ENCODE measurements at regions not wholly inside any gene's neighbourhood (a gene's known extent, or its start where the extent isn't known, plus 50 kb on each side); places are given as distances from the start of the nearest gene placed in this dataset.
A peak's percentile ranks its signal among the peaks of the same experiment; 100 is the strongest.

GRCh38 chr2:37464067-37464466, 119.6 kb downstream of the QPCT start:
- no peak overlapping the region for H2BK120ac ChIP-seq (replicated peaks; ENCODE audit: low read depth, low read length)
- FAIRE-seq: no peak
- no peaks in the 10 kb centered on the region for H4K20me1 ChIP-seq (replicated peaks in 1 of 2; ENCODE audit: control insufficient read depth in 1 of 2, insufficient read depth in 2 of 2, low read length in 2 of 2)
- WGBS, 2 experiments (ENCODE audit: extremely low coverage in 1 of 2, insufficient coverage in 1 of 2, insufficient read length in 1 of 2, insufficient replicate concordance in 2 of 2, low coverage in 1 of 2, low lambda C conversion rate in 2 of 2, missing lambda C conversion rate in 1 of 2): 66% methylated on average over 2 of the region's 2 CpGs; no CpG with 5 or more reads in 1 of the 2 experiments
- H2BK20ac ChIP-seq (ENCODE audit: low read length): no peak overlapping the region
- H3K9me3 ChIP-seq (ENCODE audit: insufficient read depth in 2 of 2, low read depth in 1 of 2, low read length in 1 of 2): no peaks in the 10 kb centered on the region
- H3K23me2 ChIP-seq (ENCODE audit: low read depth, low read length): no peaks in the 10 kb centered on the region
- peak overlapping the region; percentile 4; the same call in 1 of the 2 replicates for H2AFZ ChIP-seq (ENCODE audit: low read length)
- H3K56ac ChIP-seq (replicated peaks; ENCODE audit: insufficient read length, low read depth, low read length): no peak overlapping the region
- no peaks in the 10 kb centered on the region for H3K4me1 ChIP-seq (replicated peaks in 1 of 4; ENCODE audit: control insufficient read depth in 3 of 4, insufficient read depth in 4 of 4, low read length in 3 of 4)
- no peak for DNase-seq (ENCODE audit: low read depth in 1 of 2, low spot score in 2 of 2)
- no peak overlapping the region for H4K8ac ChIP-seq (ENCODE audit: extremely low read depth, insufficient read depth, low read length)
- ChIA-PET CTCF (ENCODE audit: partially characterized antibody) (interaction anchor here (1.2 kb wide), 1 partner anchor 68 kb away, joined by 3 read pairs; no protein-coding TSS in a partner anchor), POLR2A (ENCODE audit: partially characterized antibody) (no interaction called here)
- no peak overlapping the region for H3K18ac ChIP-seq (ENCODE audit: extremely low read depth, low read length)
- no peaks in the 10 kb centered on the region for H3K36me3 ChIP-seq (ENCODE audit: control insufficient read depth in 2 of 4, insufficient read depth in 4 of 4, low read length in 3 of 4)
- H3K4ac ChIP-seq (replicated peaks; ENCODE audit: insufficient read length, low read depth, low read length): no peak overlapping the region
- no peak overlapping the region for H2BK12ac ChIP-seq (ENCODE audit: low read depth, low read length)
- H3K23ac ChIP-seq (ENCODE audit: insufficient read length): no peak overlapping the region
- no peaks in the 10 kb centered on the region for H3K79me2 ChIP-seq (ENCODE audit: control insufficient read depth in 1 of 2, insufficient read depth in 2 of 2, low read length in 2 of 2)
- H2BK5ac ChIP-seq (ENCODE audit: low read depth, low read length): no peak overlapping the region
- no peak overlapping the region for H3K9ac ChIP-seq (replicated peaks in 1 of 4; ENCODE audit: extremely low read depth in 1 of 4, low read depth in 3 of 4, low read length in 3 of 4)
- no peak overlapping the region for H2AK5ac ChIP-seq (ENCODE audit: low read depth, low read length)
- H3K14ac ChIP-seq (ENCODE audit: insufficient read length): no peak overlapping the region
- H3K4me2 ChIP-seq (ENCODE audit: insufficient read depth in 1 of 2, low read depth in 2 of 2, low read length in 2 of 2): no peak overlapping the region
- H4K91ac ChIP-seq (replicated peaks; ENCODE audit: insufficient read length, low read length): no peak overlapping the region
- no peak overlapping the region for H2BK15ac ChIP-seq (ENCODE audit: low read length)
- H3K4me3 ChIP-seq (ENCODE audit: extremely low read depth in 1 of 4, insufficient read depth in 2 of 4, low read depth in 3 of 4, low read length in 4 of 4): no peak overlapping the region
- no peaks in the 10 kb centered on the region for H3K27me3 ChIP-seq (replicated peaks in 1 of 4; ENCODE audit: control insufficient read depth in 3 of 4, extremely low read depth in 1 of 4, insufficient read depth in 3 of 4, low read length in 3 of 4)
- H3K79me1 ChIP-seq (ENCODE audit: low read depth, low read length): no peaks in the 10 kb centered on the region
- TF ChIP-seq KDM1A (IDR thresholded peaks at IDR 0.05; ENCODE audit: borderline replicate concordance, low read length) (no peak), FOSL1 (IDR thresholded peaks at IDR 0.05; ENCODE audit: insufficient read depth, low read depth, low read length) (no peak), SIRT6 (IDR thresholded peaks at IDR 0.05; ENCODE audit: low read length) (no peak), TBP (IDR thresholded peaks at IDR 0.05; ENCODE audit: low read depth, low read length) (no peak), TAF7 (optimal IDR thresholded peaks at IDR 0.05; ENCODE audit: borderline replicate concordance, low read depth, low read length) (no peak), ZNF274 (IDR thresholded peaks at IDR 0.05; ENCODE audit: borderline replicate concordance, extremely low read depth, low read length) (no peak), MAFK (IDR thresholded peaks at IDR 0.05; ENCODE audit: low read depth, low read length) (no peak), TCF12 (IDR thresholded peaks at IDR 0.05; ENCODE audit: low read depth, low read length) (no peak), CREB1 (IDR thresholded peaks at IDR 0.05) (no peak), SIX5 (IDR thresholded peaks at IDR 0.05; ENCODE audit: low read depth, low read length) (no peak), CBX8 (IDR thresholded peaks at IDR 0.05; ENCODE audit: borderline replicate concordance, low read depth, low read length) (no peak), SUZ12 (IDR thresholded peaks at IDR 0.05; ENCODE audit: low read length) (no peak), EGR1 (IDR thresholded peaks at IDR 0.05; ENCODE audit: borderline replicate concordance, low read depth, low read length) (no peak)
- no peak overlapping the region for H4K5ac ChIP-seq (ENCODE audit: insufficient read length, low read depth, low read length)
- H3K27ac ChIP-seq (ENCODE audit: low read depth, low read length): no peak overlapping the region

Data from H1 (cell line).